Uterus (tissue), 2 donors: ENCODE measurements at regions not wholly inside any gene's neighbourhood (a gene's known extent, or its start where the extent isn't known, plus 50 kb on each side); places are given as distances from the start of the nearest gene placed in this dataset.

Experiments used
- POLR2A ChIP-seq, 2 donors: fragments of 450-650 bp; IDR thresholded peaks; one replicate each; pipeline ENCODE4 v1.6.1; 2016; ENCODE audit warnings: antibody characterized with exemption in 2 of 2, mild to moderate bottlenecking in 1 of 2, moderate library complexity in 1 of 2
- TF ChIP-seq, protein P1 (sequence below), 4 experiments: fragments of 200-600 bp in 2 of 4; fragments of 450-650 bp in 2 of 4; sonication (generic) in 2 of 4; IDR thresholded peaks; one replicate each; pipeline ENCODE4 v1.5.1; 2016 to 2019; ENCODE audit warnings: antibody characterized with exemption in 4 of 4, mild to moderate bottlenecking in 2 of 4, moderate library complexity in 1 of 4

DNA sequence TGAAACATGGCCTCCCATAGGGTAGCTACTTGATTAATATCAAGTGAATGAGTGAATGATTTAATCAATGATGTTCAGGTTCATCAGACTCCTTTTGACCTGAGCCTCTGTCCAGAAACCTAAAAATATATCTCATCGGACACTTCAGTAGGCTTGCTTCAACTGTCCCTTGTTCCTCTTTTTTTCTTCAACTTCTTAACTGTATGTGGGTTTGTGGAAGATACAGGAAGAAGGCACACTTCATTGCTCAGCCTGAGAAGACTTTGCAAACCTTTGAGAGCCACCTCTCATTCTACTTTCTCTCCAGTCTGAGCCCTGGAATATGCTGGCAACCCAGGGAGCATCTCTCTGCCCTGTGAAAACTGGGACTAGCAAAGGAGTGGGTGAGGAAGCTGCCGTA, 557.0 kb downstream of the FGF9 start:
- TF ChIP-seq POLR2A (IDR thresholded peaks at IDR 0.05): no peak
- TF ChIP-seq, protein P1, sequence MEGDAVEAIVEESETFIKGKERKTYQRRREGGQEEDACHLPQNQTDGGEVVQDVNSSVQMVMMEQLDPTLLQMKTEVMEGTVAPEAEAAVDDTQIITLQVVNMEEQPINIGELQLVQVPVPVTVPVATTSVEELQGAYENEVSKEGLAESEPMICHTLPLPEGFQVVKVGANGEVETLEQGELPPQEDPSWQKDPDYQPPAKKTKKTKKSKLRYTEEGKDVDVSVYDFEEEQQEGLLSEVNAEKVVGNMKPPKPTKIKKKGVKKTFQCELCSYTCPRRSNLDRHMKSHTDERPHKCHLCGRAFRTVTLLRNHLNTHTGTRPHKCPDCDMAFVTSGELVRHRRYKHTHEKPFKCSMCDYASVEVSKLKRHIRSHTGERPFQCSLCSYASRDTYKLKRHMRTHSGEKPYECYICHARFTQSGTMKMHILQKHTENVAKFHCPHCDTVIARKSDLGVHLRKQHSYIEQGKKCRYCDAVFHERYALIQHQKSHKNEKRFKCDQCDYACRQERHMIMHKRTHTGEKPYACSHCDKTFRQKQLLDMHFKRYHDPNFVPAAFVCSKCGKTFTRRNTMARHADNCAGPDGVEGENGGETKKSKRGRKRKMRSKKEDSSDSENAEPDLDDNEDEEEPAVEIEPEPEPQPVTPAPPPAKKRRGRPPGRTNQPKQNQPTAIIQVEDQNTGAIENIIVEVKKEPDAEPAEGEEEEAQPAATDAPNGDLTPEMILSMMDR (IDR thresholded peaks at IDR 0.05): no peak
